GM19397 (cell line): ENCODE measurements at regions not wholly inside any gene's neighbourhood (a gene's known extent, or its start where the extent isn't known, plus 50 kb on each side); places are given as distances from the start of the nearest gene placed in this dataset.

Source experiments
- ATAC-seq: cut with Tn5 transposase; IDR thresholded peaks from one replicate; pipeline ENCODE4 v1.9.1; 2021; ENCODE audit warnings: mild to moderate bottlenecking, moderate library complexity; ENCODE audit not compliant: unreplicated experiment

DNA sequence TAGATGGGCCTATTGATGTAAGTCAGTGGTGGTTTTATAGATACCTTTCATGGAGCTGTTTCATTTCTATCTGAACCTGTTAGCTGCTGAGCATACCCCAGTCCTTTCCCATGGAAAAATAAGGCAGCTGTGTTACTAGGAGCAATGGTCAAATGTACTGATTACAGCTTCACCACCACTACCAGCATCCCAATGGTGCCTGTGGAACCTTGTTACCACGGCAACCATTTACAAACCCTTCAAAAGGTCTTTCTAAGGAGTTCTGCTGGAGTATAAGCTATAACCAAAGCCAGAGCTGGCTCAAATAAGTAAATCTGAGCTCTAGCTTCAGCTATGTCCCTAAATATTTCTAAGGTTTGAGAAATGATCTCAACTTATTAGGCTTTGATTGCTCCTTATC is 133.4 kb upstream of the ACP3 start:
- no peak for ATAC-seq

DNA sequence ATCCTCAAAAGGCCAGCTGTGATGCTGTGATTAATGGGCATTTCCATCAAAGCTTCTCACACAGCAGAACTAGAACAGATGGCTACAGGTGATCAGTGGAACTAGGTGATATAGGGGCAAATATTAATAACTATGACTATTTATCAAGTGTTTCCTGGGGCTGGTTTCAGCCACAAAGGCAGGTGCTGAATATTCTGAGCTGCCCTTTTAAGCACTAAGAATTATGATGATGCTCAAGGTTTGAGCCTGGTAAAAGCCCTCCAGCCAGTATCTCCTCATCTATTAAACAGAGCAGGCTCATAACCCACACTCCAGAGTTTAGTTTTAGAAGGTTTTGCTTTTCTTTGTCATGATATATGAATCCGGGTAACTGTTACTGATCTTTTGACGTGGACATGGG is 129.5 kb upstream of the ACP3 start:
- ATAC-seq = no peak

DNA sequence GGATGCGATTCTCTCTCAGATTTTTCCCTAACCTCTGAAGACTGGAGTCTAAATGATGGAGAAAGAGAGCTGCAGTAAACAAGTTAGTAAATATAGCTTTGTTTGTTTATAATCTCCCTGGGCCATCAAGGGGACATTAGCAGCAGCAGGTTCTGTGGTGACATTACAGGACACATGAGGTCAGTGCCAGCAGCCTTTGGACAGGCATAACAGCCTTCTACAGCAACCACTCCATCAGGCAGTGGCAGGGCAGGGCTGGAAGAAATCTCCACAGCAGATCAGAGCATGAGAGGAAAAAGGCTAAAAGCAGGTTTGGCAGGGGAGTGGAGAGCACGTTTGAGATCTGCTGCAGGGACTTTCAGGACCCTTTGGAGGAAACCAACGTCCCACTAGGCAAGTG is 127.6 kb upstream of the ACP3 start:
- ATAC-seq = no peak

DNA sequence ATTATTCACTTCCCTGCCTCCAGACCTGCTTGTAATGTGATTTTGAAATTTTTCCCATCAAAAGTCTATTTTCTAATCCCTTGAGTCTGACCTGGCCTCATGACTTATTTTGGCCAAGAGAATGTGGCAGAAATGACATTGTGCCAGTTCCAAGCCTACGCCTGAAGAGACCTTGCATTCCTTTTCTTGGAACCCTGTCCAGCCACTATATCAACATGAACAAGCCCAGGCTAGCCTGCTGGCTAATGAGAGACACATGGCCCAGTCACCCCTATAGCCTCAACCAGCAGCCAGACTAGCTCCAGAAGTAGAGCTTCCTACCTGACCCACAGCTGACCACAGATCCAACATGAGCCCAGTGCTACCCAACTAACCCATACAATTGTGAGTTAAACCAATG is 121.1 kb upstream of the ACP3 start:
- ATAC-seq = no peak

DNA sequence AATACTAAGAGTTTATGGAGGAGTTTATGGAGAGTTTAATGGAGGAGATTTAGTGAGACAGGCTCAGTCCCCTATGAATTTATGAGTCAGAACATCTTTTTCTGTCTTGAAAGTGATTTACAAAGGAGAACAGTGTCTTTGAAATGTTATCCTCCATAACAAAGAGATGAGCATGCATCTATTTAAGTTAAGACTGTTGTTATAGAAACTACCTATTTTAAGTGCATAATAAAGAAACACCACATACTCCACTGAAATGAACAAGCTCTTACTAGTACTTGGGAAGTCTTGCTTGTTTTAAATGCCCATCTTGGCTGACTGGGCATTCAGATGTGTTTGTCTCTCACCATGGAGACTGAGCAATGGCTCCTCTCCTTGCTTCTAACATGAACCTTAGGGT is 118.7 kb upstream of the ACP3 start:
- ATAC-seq = no peak

DNA sequence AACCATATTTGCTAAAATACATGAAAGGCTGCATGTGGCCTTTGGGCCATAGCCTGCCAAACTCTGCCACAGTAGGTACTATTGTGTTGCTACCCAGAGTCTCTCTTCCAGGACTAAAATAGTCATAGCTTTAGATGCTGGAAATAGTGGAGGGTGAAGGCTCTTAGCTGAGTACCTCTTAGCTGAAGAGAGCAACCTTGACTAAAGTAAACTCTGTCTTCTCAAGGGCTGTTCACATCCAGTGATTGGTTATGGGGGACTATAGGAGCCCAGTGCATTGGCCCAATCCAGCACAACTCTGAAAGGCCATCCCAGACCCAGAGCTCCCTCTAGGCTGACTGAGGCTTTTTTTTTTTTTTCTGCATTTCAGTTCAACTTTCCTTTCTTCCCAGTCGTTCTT is 117.8 kb upstream of the ACP3 start:
- no peak for ATAC-seq

DNA sequence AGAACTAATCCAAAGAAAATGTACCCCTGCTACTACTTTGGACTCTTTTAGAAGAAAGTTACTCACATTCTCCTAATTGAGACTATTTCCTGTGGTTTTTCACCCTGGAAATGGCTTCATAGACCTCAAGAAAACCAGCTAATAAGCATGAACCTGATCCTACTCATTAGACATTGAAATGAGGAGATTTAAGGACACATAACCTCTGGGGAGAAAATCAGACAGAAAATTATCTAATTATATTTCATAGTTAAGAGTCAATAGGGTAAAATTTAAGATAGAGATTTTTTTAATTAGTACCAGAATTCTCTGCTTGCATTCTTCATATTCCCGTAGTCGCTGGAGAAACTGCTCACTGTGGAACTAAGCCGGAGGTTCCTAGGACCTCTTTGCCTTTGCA is 114.6 kb upstream of the ACP3 start:
- ATAC-seq = no peak

DNA sequence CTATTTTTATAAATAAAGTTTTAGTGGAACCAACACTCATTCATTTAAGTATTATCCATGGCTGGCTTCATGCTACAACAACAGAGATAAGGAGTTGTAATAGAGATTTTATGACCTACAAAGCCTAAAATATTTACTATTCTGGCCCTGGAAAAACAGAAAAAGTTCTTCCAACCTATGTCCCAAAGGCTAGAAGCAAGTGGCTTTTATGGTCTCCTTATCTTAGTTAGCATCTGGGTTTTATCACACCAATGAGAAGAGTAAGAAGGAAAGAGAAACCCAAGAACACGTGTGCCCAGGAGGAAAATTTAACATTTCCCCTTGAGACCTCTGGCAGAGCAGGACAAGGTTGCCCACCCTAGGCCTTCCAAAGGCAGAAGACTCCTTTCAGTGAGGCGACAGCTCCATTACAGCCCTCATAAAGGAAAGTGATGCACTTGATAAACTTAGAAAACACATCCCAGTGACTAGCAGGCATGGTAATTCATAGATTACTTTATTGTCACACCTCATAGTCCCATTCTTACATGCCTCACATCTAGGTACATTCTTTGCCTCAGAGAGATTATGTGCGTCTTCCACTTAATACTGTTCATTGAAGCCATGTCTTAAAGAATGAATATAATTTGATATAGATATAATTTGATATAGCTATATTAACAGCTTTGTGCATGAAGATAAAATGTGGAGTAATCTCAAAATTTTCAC is 113.2 kb upstream of the ACP3 start:
- no peak for ATAC-seq

DNA sequence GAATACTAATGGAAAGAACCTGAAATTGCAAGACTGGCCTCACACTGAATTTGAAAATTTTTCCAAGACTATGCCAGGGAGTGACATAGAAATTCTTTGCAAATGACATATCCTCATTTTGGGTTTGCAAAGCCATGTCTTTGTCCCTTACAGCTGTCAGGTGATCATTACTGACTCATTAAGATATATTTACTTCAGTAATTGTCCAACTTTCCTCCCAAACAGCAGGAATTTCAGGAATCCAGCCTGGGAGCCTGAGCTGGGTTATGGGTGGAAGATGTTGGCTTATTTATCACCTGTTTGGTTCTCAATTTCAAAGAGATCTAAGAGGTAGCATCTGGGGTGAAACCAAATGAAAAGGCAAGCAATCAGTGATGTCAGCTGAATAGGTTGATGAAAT is 111.6 kb upstream of the ACP3 start:
- no peak for ATAC-seq

DNA sequence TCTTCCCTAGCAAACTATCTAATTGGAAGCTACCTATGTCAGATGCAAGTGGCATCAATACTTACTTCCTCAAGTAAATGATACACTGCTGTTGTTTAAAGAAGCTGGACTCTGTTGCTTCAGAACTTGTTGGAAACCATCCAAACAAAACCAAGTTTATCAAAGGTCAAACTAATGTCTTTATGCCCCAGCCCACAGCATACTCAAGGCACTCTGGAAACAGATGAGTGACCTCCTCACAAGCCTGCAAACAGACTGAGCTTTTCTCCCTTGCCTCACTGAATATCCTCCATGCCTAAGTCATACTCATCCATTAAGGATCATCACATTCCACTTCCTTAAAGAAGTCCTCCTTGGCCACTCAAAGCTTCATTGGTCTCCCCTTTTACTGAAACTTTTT is 107.4 kb upstream of the ACP3 start:
- ATAC-seq = no peak

DNA sequence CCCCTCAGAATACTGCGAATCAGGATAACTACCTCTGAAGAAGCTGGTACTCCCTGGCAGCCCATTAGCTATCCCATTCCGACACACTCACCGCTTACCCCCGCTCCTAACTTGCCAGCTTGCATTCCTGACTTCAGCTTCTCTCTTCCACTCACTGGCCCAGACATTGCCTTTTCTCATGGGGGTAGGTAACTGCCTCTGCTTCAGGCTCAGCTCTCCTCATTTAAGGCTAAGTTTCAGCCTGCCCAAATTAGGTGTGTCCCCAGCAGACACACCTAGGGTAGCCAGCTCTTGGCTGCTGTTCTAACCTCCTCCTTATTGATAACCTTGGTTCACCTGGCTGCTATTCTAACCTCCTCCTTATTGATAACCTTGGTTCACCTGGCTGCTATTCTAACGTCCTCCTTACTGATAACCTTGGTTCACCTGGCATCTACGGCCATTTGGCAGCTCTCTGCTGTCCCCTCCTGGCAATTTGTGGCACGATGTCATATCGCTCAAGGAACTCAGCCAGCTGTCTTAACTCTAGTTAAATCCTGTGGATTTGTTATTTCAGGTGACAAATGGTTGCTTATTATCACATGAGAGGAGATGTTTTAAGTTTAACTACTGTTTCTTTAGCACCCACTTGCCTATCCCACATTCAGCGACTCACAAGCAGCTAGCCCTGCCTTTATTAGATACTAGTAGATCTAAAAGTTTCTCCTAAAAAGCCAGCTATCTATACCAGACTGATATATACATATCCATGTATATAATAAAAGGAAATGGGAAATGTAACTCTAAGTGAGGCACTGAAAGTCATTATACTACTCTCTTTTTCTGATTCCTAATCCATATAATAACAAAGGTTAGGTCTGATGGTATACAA is 106.5 kb upstream of the ACP3 start:
- ATAC-seq = no peak

DNA sequence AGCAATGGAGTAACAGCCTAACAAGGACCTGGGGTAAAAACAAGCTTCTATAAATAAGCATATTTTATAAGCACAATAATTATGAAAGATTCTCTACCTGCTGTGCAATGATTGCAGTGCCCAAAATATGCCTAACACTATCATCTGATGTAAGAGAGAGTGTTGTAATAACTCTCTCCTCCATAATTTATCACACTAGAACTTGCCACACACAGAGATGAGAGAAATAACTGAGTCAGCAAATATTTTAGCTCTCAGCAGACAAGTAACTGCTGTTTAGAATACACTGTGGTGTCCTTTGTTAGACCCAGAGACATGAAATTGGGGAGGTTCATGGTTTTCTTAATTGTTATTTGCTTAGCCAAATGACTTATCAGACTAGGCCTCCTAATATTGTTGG is 105.3 kb upstream of the ACP3 start:
- no peak for ATAC-seq

DNA sequence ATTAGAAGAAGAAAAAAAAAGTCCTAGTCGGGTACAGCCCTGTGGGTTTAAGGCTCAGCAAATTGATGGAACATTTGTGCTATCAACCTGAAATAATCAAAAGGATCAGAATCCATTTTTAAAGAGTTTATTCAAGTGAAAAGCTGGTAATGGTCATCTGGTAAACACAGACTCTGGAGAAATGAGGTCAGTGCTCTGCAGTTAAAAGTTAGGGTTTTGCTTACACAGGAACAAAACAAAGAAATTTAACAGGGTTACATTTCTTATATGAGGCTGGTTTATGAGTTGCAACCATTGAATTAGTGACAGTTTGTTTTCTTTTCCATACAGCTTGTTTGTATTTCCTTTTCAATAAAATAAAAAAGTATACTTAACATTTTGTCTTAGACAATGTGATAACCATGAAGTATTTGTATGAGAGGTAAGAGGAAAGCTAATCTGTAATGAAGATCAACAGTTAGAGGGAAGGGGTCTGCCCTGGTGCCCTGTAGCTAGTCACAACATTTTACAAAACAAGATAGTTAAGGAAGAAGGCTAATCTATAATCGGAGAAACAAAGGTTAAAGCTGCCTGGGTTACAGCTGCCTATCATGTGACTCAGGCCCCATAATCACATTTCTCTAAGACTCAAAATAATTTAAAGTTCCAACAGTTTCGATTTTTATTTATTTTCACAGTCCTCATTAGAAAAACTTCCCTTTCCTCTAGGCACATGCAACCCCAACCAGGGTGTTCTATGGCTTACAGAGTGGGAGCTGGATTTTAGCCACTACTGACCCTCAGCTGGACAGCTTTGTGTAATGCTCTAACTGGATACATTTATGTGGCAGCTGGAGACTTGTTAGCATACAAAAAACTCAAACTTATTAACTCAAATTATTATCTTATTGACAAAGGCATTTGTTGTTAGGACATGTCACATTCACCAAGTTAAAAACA is 98.1 kb upstream of the ACP3 start:
- no peak for ATAC-seq

DNA sequence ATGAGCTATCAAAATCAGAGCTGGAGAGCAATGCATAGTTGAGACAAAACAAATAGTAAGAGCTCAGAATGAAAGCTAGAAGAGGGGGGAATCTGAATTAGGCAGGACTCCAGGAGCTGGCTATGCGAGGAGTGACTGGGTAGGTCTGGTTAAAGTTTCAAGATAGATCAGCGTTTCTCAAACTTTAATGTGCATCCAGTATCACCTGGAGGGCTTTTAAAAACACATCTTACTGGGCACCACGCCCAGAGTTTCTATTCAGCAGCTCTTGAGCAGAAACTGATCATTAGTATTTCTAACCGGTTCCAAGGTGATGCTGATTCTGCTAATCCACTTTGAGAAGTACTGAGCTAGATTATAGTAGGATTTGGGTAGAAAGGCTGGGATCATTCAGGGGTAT is 96.2 kb upstream of the ACP3 start:
- ATAC-seq = no peak

DNA sequence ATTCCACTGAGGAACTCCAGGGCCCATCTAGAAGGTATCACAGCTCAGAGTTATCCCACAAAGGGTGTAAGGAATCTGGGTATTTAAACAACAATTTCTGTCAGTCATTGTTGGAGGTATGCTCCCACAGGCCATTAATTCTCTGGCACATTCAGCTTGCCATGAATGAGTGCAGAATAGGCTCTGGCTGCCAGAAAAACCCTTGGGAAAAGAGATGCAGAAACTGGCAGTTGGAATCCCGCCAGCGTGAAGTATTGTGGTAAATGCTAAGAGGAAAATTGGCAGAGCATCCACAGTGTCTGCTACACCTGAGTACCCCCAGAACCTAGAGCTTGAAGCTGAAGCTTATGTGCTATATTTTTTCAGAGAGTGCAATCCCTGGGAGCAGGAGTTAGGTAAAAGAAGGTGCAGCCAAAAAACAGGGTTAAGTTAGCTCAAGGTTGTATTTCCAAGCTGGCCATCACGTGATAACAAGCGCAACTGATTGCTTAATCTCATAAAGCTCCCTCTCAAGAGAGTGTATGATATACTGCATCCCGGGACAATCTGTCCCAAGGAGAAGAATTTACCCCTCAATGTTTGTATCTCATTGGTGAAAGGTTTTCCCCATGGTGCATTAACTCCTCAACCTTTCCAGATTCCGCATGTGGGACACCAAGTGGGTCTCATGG is 94.2 kb upstream of the ACP3 start:
- no peak for ATAC-seq

DNA sequence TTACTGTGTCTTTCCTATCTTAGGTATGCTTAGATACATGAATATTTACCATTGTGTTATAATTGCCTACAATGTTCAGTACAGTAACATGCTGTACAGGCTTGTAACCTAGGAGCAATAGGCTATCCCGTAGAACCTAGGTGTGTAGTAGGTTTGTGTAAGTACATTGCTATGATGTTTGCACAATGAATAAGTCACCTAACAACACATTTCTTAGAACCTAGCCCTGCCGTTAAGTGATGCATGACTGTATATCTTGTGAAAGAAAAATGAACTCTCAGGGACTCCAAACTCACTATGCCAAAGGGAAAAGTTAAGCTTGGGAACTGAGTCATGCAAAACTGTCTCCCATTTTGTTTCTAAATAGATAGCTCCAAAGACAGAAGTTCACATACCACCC is 91.5 kb upstream of the ACP3 start:
- ATAC-seq = no peak

DNA sequence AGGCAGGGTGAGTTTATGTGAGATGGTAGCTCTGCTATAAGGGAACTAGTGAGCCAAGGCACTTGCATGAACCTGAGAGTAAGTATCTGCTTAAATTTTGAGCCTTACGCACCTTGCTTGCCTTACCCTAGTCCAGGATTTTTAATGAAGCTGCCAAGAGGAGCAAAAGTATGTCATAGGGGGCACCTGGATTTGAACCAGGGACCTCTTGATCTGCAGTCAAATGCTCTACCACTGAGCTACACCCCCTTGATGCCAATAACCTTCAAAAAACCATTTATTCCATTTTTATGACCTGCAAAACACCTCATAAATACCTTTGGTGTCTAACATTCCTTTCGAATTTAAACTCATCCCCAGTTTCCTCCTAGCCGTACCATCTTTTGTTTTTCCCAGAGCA is 88.3 kb upstream of the ACP3 start:
- no peak for ATAC-seq

DNA sequence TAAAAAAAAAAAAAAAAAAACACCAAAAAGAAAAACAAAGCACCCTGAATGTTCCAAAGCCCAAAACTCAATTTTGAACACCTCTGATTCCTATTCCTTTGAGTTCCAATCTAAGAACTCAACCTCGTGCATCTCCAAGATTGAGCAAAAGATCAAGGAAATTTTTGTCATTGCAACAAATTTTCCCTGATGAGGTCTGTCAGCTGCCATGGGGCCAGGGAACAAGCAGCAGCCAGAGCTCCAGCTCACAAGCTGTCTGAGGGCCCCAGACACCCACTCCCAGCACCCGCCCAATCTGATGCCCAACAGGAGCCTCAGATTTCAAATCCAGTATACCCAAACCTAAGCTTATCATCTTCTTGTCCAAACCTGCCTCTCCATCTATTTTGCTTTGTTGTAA is 87.6 kb upstream of the ACP3 start:
- no peak for ATAC-seq

DNA sequence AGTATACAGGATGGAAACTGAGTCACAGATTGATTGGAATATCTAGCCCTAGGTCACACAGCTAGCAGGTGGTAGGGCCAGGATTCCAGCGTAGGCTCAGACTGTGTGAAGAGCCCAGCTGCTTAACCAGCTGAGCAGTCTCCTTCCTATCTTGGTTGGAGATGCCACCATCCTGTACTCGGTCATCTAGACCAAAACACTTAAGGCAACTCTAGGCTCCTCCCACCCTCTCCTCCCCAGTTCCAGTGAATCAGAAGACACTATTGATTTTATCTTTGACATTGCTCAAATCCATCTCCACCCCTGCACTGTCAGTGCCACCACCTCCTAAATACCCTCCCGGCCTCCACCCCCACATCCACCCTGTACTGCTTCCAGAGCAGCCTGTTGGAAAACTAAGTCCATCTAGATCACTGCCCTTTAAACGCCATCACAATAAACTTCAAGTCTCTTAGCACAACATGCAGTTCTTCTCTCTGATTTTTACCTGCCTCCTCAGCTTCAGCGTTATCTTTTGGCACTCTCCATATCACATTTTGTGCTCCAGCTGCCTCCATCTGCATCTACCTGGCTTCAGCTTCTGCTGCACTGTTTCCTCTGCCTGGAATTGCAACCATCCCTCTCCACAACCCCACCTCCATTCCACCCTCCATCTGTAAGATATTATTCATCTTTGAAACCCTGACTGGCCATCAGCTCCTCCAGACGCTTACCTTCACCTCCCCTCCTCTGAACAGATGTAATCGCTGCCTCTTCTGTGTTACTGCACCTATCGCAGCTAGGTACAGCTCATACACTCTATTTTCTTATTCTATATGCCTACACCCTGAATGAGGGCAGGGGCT is 86.8 kb upstream of the ACP3 start:
- no peak for ATAC-seq

DNA sequence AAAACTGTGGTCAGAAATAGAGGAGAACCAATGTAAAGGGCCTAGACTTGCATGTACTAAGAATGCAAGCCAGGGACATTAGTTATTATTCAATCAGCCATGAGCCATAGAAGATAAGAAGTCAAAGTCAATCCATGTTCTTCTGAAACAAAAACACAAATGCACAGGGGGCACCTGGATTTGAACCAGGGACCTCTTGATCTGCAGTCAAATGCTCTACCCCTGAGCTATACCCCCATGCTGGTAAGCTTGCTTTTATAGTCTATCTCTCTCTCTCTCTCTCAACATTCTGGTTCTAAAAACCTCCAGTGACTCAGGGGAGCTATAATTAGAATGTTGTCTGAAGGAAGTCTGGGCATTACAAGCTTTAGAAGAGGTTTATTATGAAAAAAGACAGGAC is 85.6 kb upstream of the ACP3 start:
- ATAC-seq = no peak
